Muscle of arm (tissue), 1 donor: ENCODE measurements at regions not wholly inside any gene's neighbourhood (a gene's known extent, or its start where the extent isn't known, plus 50 kb on each side); places are given as distances from the start of the nearest gene placed in this dataset.

Source experiments
- DNase-seq: peaks from one replicate; pipeline ENCODE4 v3.0.0-alpha.2; 2013

GRCh38 chr18:79609841-79610281 is 69.7 kb upstream of the CTDP1 start:
- DNase-seq: no peak

- no peak for DNase-seq
Observed at GRCh38 chr18:79610461-79611039, 69.1 kb upstream of the CTDP1 start.

GRCh38 chr18:79611040-79611681 is 68.4 kb upstream of the CTDP1 start:
- no peak for DNase-seq

GRCh38 chr18:79612291-79613108 is 67.1 kb upstream of the CTDP1 start:
- no peak for DNase-seq

- DNase-seq: no peak
Observed at GRCh38 chr18:79613186-79613931, 66.2 kb upstream of the CTDP1 start.

GRCh38 chr18:79614211-79614955 is 65.2 kb upstream of the CTDP1 start:
- DNase-seq: no peak

- DNase-seq: no peak
Observed at GRCh38 chr18:79615091-79615490, 64.5 kb upstream of the CTDP1 start.

GRCh38 chr18:79615586-79615985 is 64.0 kb upstream of the CTDP1 start:
- no peak for DNase-seq

GRCh38 chr18:79616651-79617510 is 62.7 kb upstream of the CTDP1 start:
- DNase-seq: no peak

- DNase-seq: no peak
Observed at GRCh38 chr18:79617511-79618500, 61.8 kb upstream of the CTDP1 start.

GRCh38 chr18:79620576-79621165 is 58.9 kb upstream of the CTDP1 start:
- DNase-seq: no peak

GRCh38 chr18:79621501-79621900 is 58.1 kb upstream of the CTDP1 start:
- no peak for DNase-seq

GRCh38 chr18:79622004-79622403 is 57.6 kb upstream of the CTDP1 start:
- no peak for DNase-seq

GRCh38 chr18:79624356-79625170 is 55.0 kb upstream of the CTDP1 start:
- no peak for DNase-seq

- DNase-seq: no peak
Observed at GRCh38 chr18:79625195-79625923, 54.2 kb upstream of the CTDP1 start.

GRCh38 chr18:79625924-79626561 is 53.6 kb upstream of the CTDP1 start:
- DNase-seq: no peak
